CD4-positive, alpha-beta T cell treated with Interleukin-15 for 1 hour (primary cell): ENCODE measurements at regions not wholly inside any gene's neighbourhood (a gene's known extent, or its start where the extent isn't known, plus 50 kb on each side); places are given as distances from the start of the nearest gene placed in this dataset.
A peak's percentile ranks its signal among the peaks of the same experiment; 100 is the strongest.
"Not testable (repeated sequence)": the region's sequence is repeated elsewhere in the genome, so short reads cannot be mapped to it uniquely, and the experiment has no call there.

ENCODE experiments used
- DNase-seq: peaks from one replicate; pipeline ENCODE4 v3.0.0-alpha.2; 2020

DNA sequence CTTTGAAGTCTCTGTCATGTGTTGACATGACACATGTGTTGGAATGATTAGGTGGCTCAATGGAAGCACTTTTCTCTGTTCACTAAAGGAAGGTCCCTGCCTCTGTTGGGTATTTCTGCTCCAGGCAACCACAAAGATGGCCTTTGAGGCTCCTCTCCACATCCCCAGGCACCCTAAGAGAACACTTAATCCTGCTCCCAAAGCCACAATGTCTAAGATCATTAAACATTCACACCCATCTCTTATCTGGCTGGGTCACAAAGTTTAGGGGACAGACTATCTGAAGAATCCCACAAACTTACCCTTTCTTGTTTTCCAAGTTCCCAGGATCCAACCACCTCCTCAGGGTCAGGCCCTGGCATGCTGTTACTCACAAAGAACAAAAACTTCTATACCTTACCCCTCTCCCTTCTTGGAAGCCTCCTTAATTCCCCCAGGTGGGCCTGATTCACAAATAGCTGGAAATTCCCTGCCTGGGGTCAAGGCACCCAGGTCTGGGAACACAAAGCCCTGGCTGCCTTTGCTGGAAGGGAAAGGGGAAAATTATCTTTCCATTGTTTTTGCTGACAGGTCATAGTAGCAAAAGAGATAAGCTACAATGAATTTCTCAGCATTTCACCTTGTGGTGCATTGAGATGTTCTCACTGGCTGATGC is 333.7 kb downstream of the PCNX1 start:
- DNase-seq: no peak

- no peak for DNase-seq
Observed at GRCh38 chr14:71242237-71242748, 335.0 kb downstream of the PCNX1 start.

- no peak for DNase-seq
Observed at GRCh38 chr14:71243697-71244096, 336.4 kb downstream of the PCNX1 start.

- DNase-seq: no peak
Observed at GRCh38 chr14:71244341-71244740, 337.1 kb downstream of the PCNX1 start.

DNA sequence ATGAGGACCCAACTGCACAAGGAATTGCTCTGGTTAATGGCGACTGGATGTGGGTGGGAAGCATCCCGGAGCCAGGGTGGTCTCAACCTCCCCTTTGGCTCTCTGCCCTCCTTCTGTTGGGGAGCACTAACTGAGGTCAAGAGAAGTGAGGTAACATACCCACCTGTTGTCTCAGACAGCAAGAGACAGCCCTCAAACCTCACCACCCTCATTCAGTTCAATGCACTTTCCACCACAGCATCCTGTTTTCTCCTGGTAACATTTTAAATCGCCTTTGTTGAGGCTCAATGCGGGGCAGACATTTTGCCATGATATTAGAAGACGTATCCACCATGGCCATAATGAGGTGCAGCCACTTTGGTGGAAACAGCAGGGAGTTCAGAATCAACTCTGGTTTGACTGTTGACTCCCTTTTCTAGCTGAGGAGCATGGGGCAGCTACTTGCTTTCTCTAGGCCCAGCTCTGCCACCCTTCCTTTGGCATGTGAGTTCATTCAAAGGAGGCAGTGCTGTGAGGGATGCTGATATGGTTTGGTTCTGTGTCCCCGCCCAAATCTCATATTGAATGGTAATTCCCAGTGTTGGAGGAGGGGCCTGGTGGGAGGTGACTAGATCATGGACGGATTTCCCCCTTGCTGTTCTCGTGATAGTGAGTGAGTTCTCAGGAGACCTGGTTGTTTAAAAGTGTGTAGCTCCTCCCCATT is 338.6 kb downstream of the PCNX1 start:
- no peak for DNase-seq

DNA sequence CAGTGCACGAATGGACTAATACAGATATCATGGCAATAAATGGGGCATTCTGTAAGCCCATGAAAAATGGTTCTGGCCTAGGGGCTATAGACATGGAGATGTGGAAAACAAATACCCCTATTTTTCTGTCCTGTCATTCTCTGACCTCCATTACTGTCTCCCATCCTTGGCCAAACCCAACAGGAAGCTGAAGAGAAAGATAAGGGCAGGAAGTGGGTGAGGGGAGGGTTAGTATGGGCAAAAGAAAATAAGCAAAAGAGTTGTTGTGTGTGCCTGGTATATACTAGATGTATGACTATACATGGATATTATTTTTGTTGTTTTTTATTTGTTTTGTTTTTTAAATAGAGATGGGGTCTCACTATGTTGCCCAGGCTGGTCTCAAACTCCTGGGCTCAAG is 339.3 kb downstream of the PCNX1 start:
- no peak for DNase-seq

DNA sequence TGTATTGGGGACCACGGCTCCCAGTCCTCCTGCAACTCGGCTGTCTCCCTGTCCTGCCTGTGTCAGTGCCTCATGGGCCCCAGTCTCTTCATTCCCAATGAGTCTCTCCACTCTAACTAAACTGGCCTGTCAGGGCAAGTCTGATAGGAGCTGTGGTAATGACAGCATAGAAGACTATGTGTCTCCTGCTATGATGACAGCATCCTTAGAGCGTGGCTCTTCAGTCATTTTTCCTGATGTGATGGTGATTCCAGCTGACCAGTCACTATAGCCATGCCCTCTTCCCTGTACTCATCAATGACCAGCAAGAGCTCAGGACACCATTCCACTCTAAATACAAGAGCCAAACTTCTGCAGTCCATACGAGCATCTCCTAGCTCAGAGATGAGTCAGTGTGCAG is 339.8 kb downstream of the PCNX1 start:
- no peak for DNase-seq

- no peak for DNase-seq
Observed at GRCh38 chr14:71248194-71248593, 340.9 kb downstream of the PCNX1 start.

- no peak for DNase-seq
Observed at GRCh38 chr14:71250347-71250746, 343.1 kb downstream of the PCNX1 start.

DNA sequence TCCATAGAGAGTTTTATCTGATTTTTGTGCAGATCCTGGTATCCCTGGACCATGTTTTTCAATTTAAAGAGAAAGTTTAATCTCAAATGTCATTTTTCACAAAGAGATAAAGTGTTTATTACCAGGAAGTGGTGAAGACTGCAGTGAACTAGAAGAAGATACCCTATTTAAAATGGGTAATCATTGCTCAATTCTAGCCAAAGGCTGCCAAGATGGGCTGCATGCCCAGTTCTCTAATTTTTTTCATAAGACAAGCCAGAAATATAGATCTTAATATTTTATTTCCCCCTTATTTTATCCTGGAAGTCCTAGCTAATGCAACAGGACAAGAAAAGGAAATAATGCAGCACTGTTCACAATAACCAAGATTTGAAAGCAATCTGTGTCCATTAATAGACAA is 343.5 kb downstream of the PCNX1 start:
- no peak for DNase-seq

DNA sequence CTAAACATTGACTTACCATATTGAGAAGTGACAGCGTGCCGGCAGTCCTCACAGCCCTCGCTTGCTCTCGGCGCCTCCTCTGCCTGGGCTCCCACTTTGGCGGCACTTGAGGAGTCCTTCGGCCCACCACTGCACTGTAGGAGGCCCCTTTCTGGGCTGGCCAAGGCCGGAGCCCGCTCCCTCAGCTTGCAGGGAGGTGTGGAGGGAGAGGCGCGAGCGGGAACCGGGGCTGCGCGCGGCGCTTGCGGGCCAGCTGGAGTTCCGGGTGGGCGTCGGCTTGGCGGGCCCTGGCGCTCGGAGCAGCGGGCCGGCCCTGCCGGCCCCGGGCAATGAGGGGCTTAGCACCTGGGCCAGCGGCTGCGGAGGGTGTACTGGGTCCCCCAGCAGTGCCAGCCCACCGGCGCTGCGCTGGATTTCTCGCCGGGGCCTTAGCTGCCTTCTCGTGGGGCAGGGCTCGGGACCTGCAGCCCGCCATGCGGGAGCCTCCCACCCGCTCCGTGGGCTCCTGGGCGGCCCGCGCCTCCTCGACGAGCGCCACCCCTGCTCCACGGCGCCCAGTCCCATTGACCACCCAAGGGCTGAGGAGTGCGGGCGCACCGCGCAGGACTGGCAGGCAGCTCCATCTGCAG is 346.9 kb downstream of the PCNX1 start:
- not testable (repeated sequence) for DNase-seq

DNA sequence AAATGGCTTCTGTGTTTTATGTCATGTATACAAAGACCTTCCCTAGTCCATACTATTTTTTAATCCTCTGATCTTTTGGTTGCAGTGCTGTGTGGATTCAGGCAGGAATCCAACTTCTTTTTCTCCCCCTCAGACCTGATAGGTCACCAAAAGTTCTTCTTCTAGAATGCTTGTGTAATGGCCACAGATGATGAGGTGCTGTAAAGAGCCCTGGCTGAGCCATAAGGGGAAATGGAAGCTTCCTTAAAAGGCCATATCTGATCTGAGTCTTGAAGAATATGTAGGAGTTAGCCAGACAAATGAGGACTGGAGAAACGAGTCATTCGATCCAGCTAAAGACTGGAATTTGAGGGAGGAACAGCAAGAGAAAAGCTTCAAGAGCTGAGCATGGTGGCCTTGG is 353.9 kb downstream of the PCNX1 start:
- no peak for DNase-seq

DNA sequence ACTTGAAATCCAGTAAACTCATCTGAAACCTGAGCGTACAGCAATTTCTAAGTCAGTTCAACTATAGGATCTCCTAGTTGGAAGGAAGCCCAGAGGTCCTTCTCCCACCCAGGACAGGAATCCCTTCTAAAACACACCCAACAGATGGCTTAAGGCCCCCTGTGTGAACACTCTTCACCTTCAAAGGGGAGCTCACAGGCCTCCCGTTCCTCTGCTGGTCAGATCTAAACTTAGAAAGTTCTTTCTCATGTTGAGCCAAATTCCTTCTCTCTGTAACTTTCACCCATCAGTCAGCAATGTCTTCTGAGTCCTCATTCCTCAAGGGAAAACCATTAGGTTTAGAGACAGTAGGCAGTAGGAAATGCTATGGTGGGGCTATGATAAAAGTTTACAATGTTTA is 355.2 kb downstream of the PCNX1 start:
- DNase-seq: no peak

DNA sequence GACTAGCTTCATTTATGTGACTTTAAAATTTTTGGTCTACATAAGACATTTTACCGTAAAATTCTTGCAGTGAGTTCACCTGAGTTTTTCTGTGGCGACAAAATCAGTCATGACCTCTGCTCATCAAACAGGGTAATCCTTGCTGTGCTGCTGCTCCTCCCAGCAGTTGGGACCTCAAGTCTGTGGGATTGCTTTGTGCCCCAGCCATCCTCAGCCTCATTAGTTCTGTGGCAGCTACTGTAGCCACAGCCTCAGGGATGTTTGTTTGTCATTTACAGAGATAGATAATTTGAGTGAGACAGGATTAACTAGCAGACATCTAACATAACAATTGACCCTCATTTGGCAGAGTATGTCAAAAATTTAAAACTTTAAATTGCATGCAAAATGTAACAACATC is 357.0 kb downstream of the PCNX1 start:
- no peak for DNase-seq

- no peak for DNase-seq
Observed at GRCh38 chr14:71267007-71267513, 359.8 kb downstream of the PCNX1 start.

- DNase-seq: no peak
Observed at GRCh38 chr14:71267691-71268090, 360.4 kb downstream of the PCNX1 start.

DNA sequence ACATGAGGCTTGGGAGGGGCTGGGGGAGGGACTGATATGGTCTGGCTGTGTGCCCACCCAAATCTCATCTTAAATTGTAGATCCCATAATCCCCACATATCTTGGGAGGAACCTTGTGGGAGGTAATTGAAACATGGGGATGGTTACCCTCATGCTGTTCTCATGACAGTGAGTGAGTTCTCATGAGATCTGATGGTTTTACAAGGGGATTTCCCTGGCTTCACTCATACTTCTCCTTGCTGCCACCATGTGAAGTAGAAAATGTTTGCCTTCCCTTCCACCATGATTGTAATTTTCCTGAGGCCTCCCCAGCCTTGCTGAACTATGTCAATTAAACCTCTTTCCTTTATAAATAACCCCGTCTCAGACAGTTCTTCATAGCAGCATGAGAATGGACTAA is 362.9 kb downstream of the PCNX1 start:
- no peak for DNase-seq

- no peak for DNase-seq
Observed at GRCh38 chr14:71271166-71271945, 364.1 kb downstream of the PCNX1 start.

GRCh38 chr14:71273366-71273765 is 366.1 kb downstream of the PCNX1 start:
- no peak for DNase-seq

- no peak for DNase-seq
Observed at GRCh38 chr14:71284048-71284447, 376.8 kb downstream of the PCNX1 start.

- no peak for DNase-seq
Observed at GRCh38 chr14:71286126-71286525, 378.9 kb downstream of the PCNX1 start.

DNA sequence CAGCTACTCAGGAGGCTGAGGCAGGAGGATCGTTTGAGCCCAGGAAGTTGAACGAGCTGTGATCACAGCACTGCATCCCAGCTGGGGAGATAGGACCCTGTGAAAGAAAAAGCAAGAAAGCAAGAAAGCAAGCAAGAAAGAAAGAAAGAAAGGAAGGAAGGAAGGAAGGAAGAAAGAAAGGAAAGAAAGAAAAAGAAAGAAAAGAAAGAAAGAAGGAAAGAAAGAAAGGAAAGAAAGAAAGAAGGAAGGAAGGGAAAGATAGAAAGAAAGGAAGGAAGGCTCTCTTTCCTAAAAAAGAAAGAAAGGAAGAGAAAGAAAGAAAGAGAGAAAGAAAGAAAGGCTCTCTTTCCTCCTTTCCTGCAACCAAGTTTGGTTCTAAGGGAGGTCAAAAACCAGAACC is 380.3 kb downstream of the PCNX1 start:
- no peak for DNase-seq

DNA sequence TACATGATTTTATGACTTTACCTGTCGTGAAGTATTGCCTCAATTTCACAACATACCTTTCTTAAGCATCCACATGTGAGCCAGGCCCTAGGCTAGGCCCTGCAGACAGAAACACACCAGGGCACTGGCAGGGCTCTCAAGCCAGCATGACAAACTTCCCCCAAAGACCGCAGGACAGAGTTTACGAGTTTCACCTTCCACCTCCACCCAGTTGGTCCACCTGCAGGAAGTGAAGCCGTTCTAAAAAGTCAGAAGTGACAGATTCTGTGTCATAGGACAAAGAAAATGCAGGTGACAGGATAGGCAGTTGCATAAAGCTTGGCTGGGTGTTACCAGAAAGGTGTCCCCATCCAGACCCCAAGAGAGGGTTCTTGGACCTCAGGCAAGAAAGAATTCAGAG is 382.3 kb downstream of the PCNX1 start:
- DNase-seq: peak; percentile 23
